DOHH2 (cell line): ENCODE measurements at regions not wholly inside any gene's neighbourhood (a gene's known extent, or its start where the extent isn't known, plus 50 kb on each side); places are given as distances from the start of the nearest gene placed in this dataset.

Source experiments
- H3F3A ChIP-seq: fragments of 200-600 bp; sonication (generic), shearing (Covaris generic); 2 replicates; pipeline ENCODE4 v1.6.0; 2016; ENCODE audit warnings: antibody characterized with exemption, mild to moderate bottlenecking; ENCODE audit not compliant: control insufficient read depth, insufficient read depth
- H3K27ac ChIP-seq: fragments of 200-600 bp; sonication (generic); 2 replicates; pipeline ENCODE4 v1.5.1; 2014; ENCODE audit warnings: low read depth, mild to moderate bottlenecking, low read length, moderate library complexity
- H3K27me3 ChIP-seq: fragments of 200-600 bp; sonication (generic); 2 replicates; pipeline ENCODE4 v1.6.1; 2014; ENCODE audit warnings: mild to moderate bottlenecking, low read length, mixed read lengths; ENCODE audit not compliant: control insufficient read depth
- H3K36me3 ChIP-seq: fragments of 200-600 bp; sonication (generic); 2 replicates; pipeline ENCODE4 v1.6.1; 2014; ENCODE audit warnings: mild to moderate bottlenecking, low read length, moderate library complexity, mixed read lengths; ENCODE audit not compliant: control insufficient read depth
- H3K4me1 ChIP-seq: fragments of 200-600 bp; sonication (generic); 2 replicates; pipeline ENCODE4 v1.6.1; 2014; ENCODE audit warnings: mild to moderate bottlenecking, low read length, mixed read lengths; ENCODE audit not compliant: control insufficient read depth
- H3K4me2 ChIP-seq: fragments of 200-600 bp; sonication (generic); 2 replicates; pipeline ENCODE4 v1.6.0; 2014; ENCODE audit warnings: mild to moderate bottlenecking, low read length, moderate library complexity
- H3K4me3 ChIP-seq: fragments of 200-600 bp; sonication (generic); 2 replicates; pipeline ENCODE4 v1.5.1; 2014; ENCODE audit warnings: mild to moderate bottlenecking, low read length, mixed read lengths
- H3K79me2 ChIP-seq: fragments of 200-600 bp; sonication (generic); 2 replicates; pipeline ENCODE4 v1.6.1; 2014; ENCODE audit warnings: mild to moderate bottlenecking, low read length, mixed read lengths; ENCODE audit not compliant: control insufficient read depth
- H3K9me2 ChIP-seq: fragments of 200-600 bp; sonication (generic); replicated peaks from 2 replicates; pipeline ENCODE4 v1.6.1; 2014; ENCODE audit warnings: mild to moderate bottlenecking, low read length, mixed read lengths; ENCODE audit not compliant: control insufficient read depth
- H3K9me3 ChIP-seq: fragments of 200-600 bp; sonication (generic); 2 replicates; pipeline ENCODE4 v1.6.1; 2014; ENCODE audit warnings: antibody characterized with exemption, low read length, mixed read lengths; ENCODE audit not compliant: control insufficient read depth, insufficient read depth
- H4K20me1 ChIP-seq: fragments of 200-600 bp; sonication (generic); 2 replicates; pipeline ENCODE4 v1.6.0; 2014; ENCODE audit warnings: low read depth, mild to moderate bottlenecking, antibody characterized with exemption, low read length, moderate library complexity; ENCODE audit not compliant: control insufficient read depth, insufficient read depth
- CTCF ChIP-seq: fragments of 200-600 bp; sonication (generic); IDR thresholded peaks from one replicate; pipeline ENCODE4 v1.5.1; 2014; ENCODE audit warnings: antibody characterized with exemption, mild to moderate bottlenecking, low read depth, low read length; ENCODE audit not compliant: poor library complexity, severe bottlenecking
- EZH2phosphoT487 ChIP-seq: fragments of 200-600 bp; sonication (generic); IDR thresholded peaks from 2 replicates; pipeline ENCODE4 v1.6.1; 2017; ENCODE audit warnings: borderline replicate concordance, mild to moderate bottlenecking, antibody characterized with exemption, low read length, moderate library complexity, mixed read lengths

GRCh38 chr12:33670284-33670683 is 230.7 kb upstream of the SYT10 start:
- no peak overlapping the region for H3K4me2 ChIP-seq
- TF ChIP-seq CTCF (no peak), EZH2phosphoT487 (no peak)
- no peak overlapping the region for H3K27ac ChIP-seq
- no peak overlapping the region for H3K4me3 ChIP-seq
- no peaks in the 10 kb centered on the region for H3K9me3 ChIP-seq
- H3K9me2 ChIP-seq = no peaks in the 10 kb centered on the region
- no peaks in the 10 kb centered on the region for H3F3A ChIP-seq
- H3K36me3 ChIP-seq = no peaks in the 10 kb centered on the region
- no peaks in the 10 kb centered on the region for H3K4me1 ChIP-seq
- no peaks in the 10 kb centered on the region for H3K27me3 ChIP-seq
- no peaks in the 10 kb centered on the region for H4K20me1 ChIP-seq
- H3K79me2 ChIP-seq = no peaks in the 10 kb centered on the region

- H4K20me1 ChIP-seq = no peaks in the 10 kb centered on the region
- H3K9me2 ChIP-seq = no peaks in the 10 kb centered on the region
- no peaks in the 10 kb centered on the region for H3F3A ChIP-seq
- H3K4me1 ChIP-seq = no peaks in the 10 kb centered on the region
- H3K27me3 ChIP-seq = no peaks in the 10 kb centered on the region
- H3K4me2 ChIP-seq = no peak overlapping the region
- H3K79me2 ChIP-seq = no peaks in the 10 kb centered on the region
- H3K36me3 ChIP-seq = no peaks in the 10 kb centered on the region
- H3K4me3 ChIP-seq = no peak overlapping the region
- no peaks in the 10 kb centered on the region for H3K9me3 ChIP-seq
- TF ChIP-seq CTCF = no peak
- TF ChIP-seq EZH2phosphoT487 = no peak
- H3K27ac ChIP-seq = no peak overlapping the region
Observed at GRCh38 chr12:33671676-33672075, 232.1 kb upstream of the SYT10 start.

- H3K79me2 ChIP-seq = no peaks in the 10 kb centered on the region
- H3K4me2 ChIP-seq = no peak overlapping the region
- no peaks in the 10 kb centered on the region for H3K27me3 ChIP-seq
- no peaks in the 10 kb centered on the region for H3F3A ChIP-seq
- H3K4me1 ChIP-seq = no peaks in the 10 kb centered on the region
- TF ChIP-seq CTCF (no peak), EZH2phosphoT487 (no peak)
- H3K27ac ChIP-seq = no peak overlapping the region
- no peaks in the 10 kb centered on the region for H3K9me2 ChIP-seq
- no peak overlapping the region for H3K4me3 ChIP-seq
- no peaks in the 10 kb centered on the region for H3K9me3 ChIP-seq
- no peaks in the 10 kb centered on the region for H4K20me1 ChIP-seq
- H3K36me3 ChIP-seq = no peaks in the 10 kb centered on the region
Observed at GRCh38 chr12:33672836-33673577, 233.4 kb upstream of the SYT10 start.

GRCh38 chr12:33676866-33677265 is 237.2 kb upstream of the SYT10 start:
- TF ChIP-seq EZH2phosphoT487 (no peak), CTCF (no peak)
- Histone ChIP-seq H3K27ac (no peak overlapping the region), H3K9me3 (no peaks in the 10 kb centered on the region)

More at GRCh38 chr12:33676866-33677265, 237.2 kb upstream of the SYT10 start:
- Histone ChIP-seq H3K27me3 (no peaks in the 10 kb centered on the region), H3F3A (no peaks in the 10 kb centered on the region), H3K36me3 (no peaks in the 10 kb centered on the region), H3K9me2 (no peaks in the 10 kb centered on the region), H4K20me1 (no peaks in the 10 kb centered on the region), H3K79me2 (no peaks in the 10 kb centered on the region), H3K4me1 (no peaks in the 10 kb centered on the region), H3K4me2 (no peak overlapping the region), H3K4me3 (no peak overlapping the region)
